Stomach (tissue), 8 donors: ENCODE measurements at regions not wholly inside any gene's neighbourhood (a gene's known extent, or its start where the extent isn't known, plus 50 kb on each side); places are given as distances from the start of the nearest gene placed in this dataset.

Source experiments
- DNase-seq, 2 donors: peaks; one replicate each; pipeline versions ENCODE4 v3.0.0 to v3.0.0-alpha.2; 2013 to 2019
- H3K27ac ChIP-seq, 5 donors: fragments of 200-600 bp in 4 of 5; sonication (generic) in 4 of 5; one replicate each; pipeline ENCODE4 v1.5.1; 2013 to 2019; ENCODE audit warnings: mild to moderate bottlenecking in 1 of 5, moderate library complexity in 1 of 5
- H3K27me3 ChIP-seq, 3 donors: fragments of 200-600 bp; sonication (generic); one replicate each; pipeline ENCODE4 v1.5.1; 2017 to 2019; ENCODE audit warnings: mixed run types in 1 of 3
- H3K36me3 ChIP-seq, 4 donors: fragments of 200-600 bp; sonication (generic); 1 replicate in 3 of 4; 2 replicates in 1 of 4; pipeline ENCODE4 v1.5.1; 2016 to 2019
- H3K4me1 ChIP-seq, 4 donors: fragments of 200-600 bp; sonication (generic); one replicate each; pipeline ENCODE4 v1.5.1; 2016 to 2019
- H3K4me3 ChIP-seq, 4 donors: fragments of 200-600 bp; sonication (generic) in 3 of 4; one replicate each; pipeline ENCODE4 v1.5.1; 2016 to 2019; ENCODE audit warnings: mild to moderate bottlenecking in 1 of 4
- H3K9me3 ChIP-seq, 4 donors: fragments of 200-600 bp; sonication (generic); one replicate each; pipeline ENCODE4 v1.5.1; 2016 to 2019
- CTCF ChIP-seq, 7 experiments: fragments of 450-650 bp in 4 of 7; fragments of 200-600 bp in 3 of 7; sonication (generic) in 3 of 7; IDR thresholded peaks; one replicate each; pipeline ENCODE4 v1.5.1; 2016 to 2019; ENCODE audit warnings: antibody characterized with exemption in 7 of 7, control low read depth in 2 of 7, mild to moderate bottlenecking in 1 of 7
- EP300 ChIP-seq: sonication (generic); formaldehyde crosslinking; IDR thresholded peaks from one replicate; pipeline ENCODE4 v1.6.1; 2017; ENCODE audit warnings: antibody characterized with exemption
- POLR2A ChIP-seq, 4 donors: fragments of 450-650 bp; IDR thresholded peaks; one replicate each; pipeline ENCODE4 v1.6.1; 2016; ENCODE audit warnings: antibody characterized with exemption in 4 of 4, control low read depth in 2 of 4, mild to moderate bottlenecking in 1 of 4, moderate library complexity in 1 of 4
- POLR2AphosphoS5 ChIP-seq, 3 donors: sonication (generic); formaldehyde crosslinking; IDR thresholded peaks; one replicate each; pipeline ENCODE4 v1.6.1; 2016; ENCODE audit warnings: antibody characterized with exemption in 3 of 3
- WGBS, 5 donors: extraction: QIAGEN DNeasy Blood & Tissue Kit in 3 of 5; methylation state at CpG; one replicate each; pipeline versions ENCODE4 v1.1.5 to v1.1.7; 2013 to 2018; 5-methylcytosine and 5-hydroxymethylcytosine counted together
- intact Hi-C: fragments of 100-400 bp; cut with DNase I; formaldehyde crosslinking; loops from one replicate; pipeline ENCODE4 v1.15.1; 2023; ENCODE audit warnings: low total_unique reads
- donor health status: healthy with polysubstance abuse.
- donor health status: Bipolar disorder and iron deficiency.
- donor health status: healthy.

GRCh38 chr14:86237733-86238132, 707.8 kb downstream of the FLRT2 start:
- WGBS, 5 donors = 59 to 83% (median 65%) methylated on average over 4 of the region's 4 CpGs
- no peaks in the 10 kb centered on the region for H3K4me1 ChIP-seq
- no peak for DNase-seq
- no peaks in the 10 kb centered on the region for H3K36me3 ChIP-seq
- TF ChIP-seq EP300 = no peak
- no peak for TF ChIP-seq CTCF (IDR thresholded peaks at IDR 0.05)
- TF ChIP-seq POLR2AphosphoS5 (IDR thresholded peaks at IDR 0.05) = no peak
- TF ChIP-seq POLR2A (IDR thresholded peaks at IDR 0.05) = no peak
- intact Hi-C loops = no loop called here
- H3K27ac ChIP-seq = no peak overlapping the region
- no peak overlapping the region for H3K4me3 ChIP-seq
- no peaks in the 10 kb centered on the region for H3K27me3 ChIP-seq
- H3K9me3 ChIP-seq = peaks cover 0 to 8% (median 3%) of the 10 kb centered on the region in 4 donors

GRCh38 chr14:86221755-86222154, 691.8 kb downstream of the FLRT2 start:
- no peak overlapping the region for H3K4me3 ChIP-seq
- H3K27me3 ChIP-seq = no peaks in the 10 kb centered on the region
- no peaks in the 10 kb centered on the region for H3K36me3 ChIP-seq
- no peak overlapping the region for H3K27ac ChIP-seq
- WGBS, 5 donors = 31 to 57% (median 52%) methylated on average over 3 of the region's 3 CpGs
- TF ChIP-seq POLR2AphosphoS5 (IDR thresholded peaks at IDR 0.05) (no peak), CTCF (IDR thresholded peaks at IDR 0.05) (no peak), POLR2A (IDR thresholded peaks at IDR 0.05) (no peak), EP300 (no peak)
- DNase-seq = no peak
- no peaks in the 10 kb centered on the region for H3K4me1 ChIP-seq
- intact Hi-C loops = no loop called here
- no peaks in the 10 kb centered on the region for H3K9me3 ChIP-seq

- intact Hi-C loops = no loop called here
- DNase-seq = no peak
- Histone ChIP-seq H3K27ac (no peak overlapping the region), H3K9me3 (no peaks in the 10 kb centered on the region), H3K27me3 (no peaks in the 10 kb centered on the region), H3K4me3 (no peak overlapping the region), H3K36me3 (no peaks in the 10 kb centered on the region), H3K4me1 (no peaks in the 10 kb centered on the region)
- 58 to 68% (median 64%) methylated on average over 3 of the region's 3 CpGs for WGBS, 5 donors
- TF ChIP-seq POLR2AphosphoS5 (IDR thresholded peaks at IDR 0.05) = no peak
- no peak for TF ChIP-seq EP300
- TF ChIP-seq CTCF (IDR thresholded peaks at IDR 0.05) = no peak
- TF ChIP-seq POLR2A (IDR thresholded peaks at IDR 0.05) = no peak
These were observed 691.1 kb downstream of the FLRT2 start for GRCh38 chr14:86221000-86221399.

- TF ChIP-seq POLR2AphosphoS5 (IDR thresholded peaks at IDR 0.05) (no peak), EP300 (no peak), POLR2A (IDR thresholded peaks at IDR 0.05) (no peak), CTCF (IDR thresholded peaks at IDR 0.05) (no peak)
- 58 to 77% (median 62%) methylated on average over 14 of the region's 14 CpGs for WGBS, 5 donors
- intact Hi-C loops = no loop called here
- no peak for DNase-seq
- H3K9me3 ChIP-seq = no peaks in the 10 kb centered on the region
- H3K27me3 ChIP-seq = no peaks in the 10 kb centered on the region
- H3K36me3 ChIP-seq = no peaks in the 10 kb centered on the region
- H3K4me3 ChIP-seq = no peak overlapping the region
- no peaks in the 10 kb centered on the region for H3K4me1 ChIP-seq
- H3K27ac ChIP-seq = no peak overlapping the region
These were observed 687.6 kb downstream of the FLRT2 start for GRCh38 chr14:86217523-86217922.
